ENCODE measurements at regions not wholly inside any gene's neighbourhood (a gene's known extent, or its start where the extent isn't known, plus 50 kb on each side); places are given as distances from the start of the nearest gene placed in this dataset.

DNA sequence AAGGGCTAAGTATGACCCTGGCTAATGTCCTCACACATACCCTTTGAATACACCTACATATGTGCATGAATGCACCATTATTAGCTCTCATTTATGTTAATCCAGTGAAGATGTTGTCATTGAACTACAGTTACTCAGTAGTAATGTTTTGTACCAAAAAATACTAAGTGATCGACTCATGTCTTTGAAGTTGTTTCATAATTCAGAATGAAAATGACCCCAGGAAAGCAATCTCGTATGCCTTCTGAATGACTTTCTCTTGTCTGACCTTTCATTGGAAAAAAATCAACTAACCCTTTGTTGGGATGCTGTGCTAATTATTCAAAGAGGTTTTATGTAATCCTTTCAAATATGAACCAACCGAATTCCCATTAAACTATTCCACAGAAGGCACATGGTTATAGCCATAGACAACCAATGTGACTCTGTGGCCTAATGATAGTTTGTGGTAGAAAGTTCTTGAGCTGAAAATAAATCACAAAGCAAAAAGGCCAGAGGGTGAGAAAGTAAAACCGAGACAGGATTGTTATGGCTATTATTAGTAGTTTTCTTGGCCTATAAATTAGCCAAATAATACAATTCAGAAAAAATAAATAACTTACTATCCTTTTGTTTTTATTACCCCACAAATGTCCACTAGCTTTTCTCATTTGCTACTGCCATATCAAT, 86.8 kb upstream of the STARD13 start:
- Histone ChIP-seq H3K79me2 (ENCODE audit: low read length) (no peaks in the 10 kb centered on the region), H4K20me1 (ENCODE audit: insufficient read depth, low read length) (no peaks in the 10 kb centered on the region), H3K27ac (ENCODE audit: low read length) (no peak overlapping the region), H3K4me1 (ENCODE audit: low read length) (peaks cover 9% of the 10 kb centered on the region), H3K4me2 (ENCODE audit: low read length) (no peak overlapping the region), H3K9me3 (ENCODE audit: insufficient read depth, low read length) (no peaks in the 10 kb centered on the region), H3K4me3 (ENCODE audit: low read length) (no peak overlapping the region), H2AFZ (ENCODE audit: low read depth, low read length) (no peak overlapping the region), H3K27me3 (ENCODE audit: low read depth, low read length) (no peaks in the 10 kb centered on the region), H3K36me3 (replicated peaks; ENCODE audit: low read depth, low read length) (peaks cover 2% of the 10 kb centered on the region), H3K9ac (ENCODE audit: low read length) (no peak overlapping the region)
- no peak for TF ChIP-seq EZH2phosphoT487 (IDR thresholded peaks at IDR 0.05; ENCODE audit: low read depth)
- TF ChIP-seq CTCF (IDR thresholded peaks at IDR 0.05; ENCODE audit: low read depth, low read length) = no peak

DNA sequence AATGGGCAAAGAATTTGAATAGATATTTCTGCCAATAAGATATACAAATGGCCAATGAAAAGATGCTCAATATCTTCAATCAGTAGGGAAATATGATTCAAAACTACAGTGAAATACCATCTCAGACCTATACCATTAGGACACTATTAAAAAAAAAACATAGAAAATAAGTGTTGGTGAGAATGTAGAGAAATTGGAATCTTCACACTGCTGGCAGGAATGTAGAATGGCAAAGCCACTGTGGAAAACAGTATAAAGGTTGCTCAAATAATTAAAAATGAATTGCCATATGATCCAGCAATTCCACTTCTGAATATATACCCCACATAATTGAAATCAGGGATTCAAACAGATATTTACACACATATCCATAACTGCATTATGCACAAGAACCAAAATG, 88.1 kb upstream of the STARD13 start:
- no peaks in the 10 kb centered on the region for H3K4me1 ChIP-seq (ENCODE audit: low read length)
- H3K9ac ChIP-seq (ENCODE audit: low read length) = no peak overlapping the region
- no peaks in the 10 kb centered on the region for H4K20me1 ChIP-seq (ENCODE audit: insufficient read depth, low read length)
- no peak overlapping the region for H2AFZ ChIP-seq (ENCODE audit: low read depth, low read length)
- no peaks in the 10 kb centered on the region for H3K9me3 ChIP-seq (ENCODE audit: insufficient read depth, low read length)
- no peak overlapping the region for H3K4me3 ChIP-seq (ENCODE audit: low read length)
- TF ChIP-seq EZH2phosphoT487 (IDR thresholded peaks at IDR 0.05; ENCODE audit: low read depth) (no peak), CTCF (IDR thresholded peaks at IDR 0.05; ENCODE audit: low read depth, low read length) (no peak)
- H3K36me3 ChIP-seq (replicated peaks; ENCODE audit: low read depth, low read length) = peaks cover 2% of the 10 kb centered on the region
- no peak overlapping the region for H3K4me2 ChIP-seq (ENCODE audit: low read length)
- no peaks in the 10 kb centered on the region for H3K27me3 ChIP-seq (ENCODE audit: low read depth, low read length)
- no peak overlapping the region for H3K27ac ChIP-seq (ENCODE audit: low read length)
- H3K79me2 ChIP-seq (ENCODE audit: low read length) = no peaks in the 10 kb centered on the region

GRCh38 chr13:33375421-33375820, 89.9 kb upstream of the STARD13 start:
- no peak for TF ChIP-seq EZH2phosphoT487 (IDR thresholded peaks at IDR 0.05; ENCODE audit: low read depth)
- TF ChIP-seq CTCF (IDR thresholded peaks at IDR 0.05; ENCODE audit: low read depth, low read length) = no peak
- Histone ChIP-seq H3K79me2 (ENCODE audit: low read length) (no peaks in the 10 kb centered on the region), H3K4me3 (ENCODE audit: low read length) (no peak overlapping the region)

DNA sequence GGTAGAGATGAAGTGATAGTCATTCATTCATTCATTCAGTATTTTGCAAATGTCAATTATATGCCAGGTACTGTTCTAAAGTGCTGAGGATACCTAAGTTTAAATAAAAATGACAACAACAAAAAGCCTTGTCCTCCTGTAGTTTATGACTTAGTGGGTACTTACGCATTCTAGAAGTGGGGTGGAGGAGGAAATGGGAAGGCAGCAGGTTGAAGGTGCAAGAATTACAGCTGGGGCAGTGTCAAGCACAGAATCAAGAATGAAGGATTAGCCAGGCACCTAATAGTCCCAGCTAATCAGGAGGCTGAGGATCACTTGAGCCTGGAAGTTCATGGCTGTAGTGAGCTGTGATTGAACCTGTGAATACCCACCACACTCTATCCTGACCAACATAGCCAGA, 90.7 kb upstream of the STARD13 start:
- no peaks in the 10 kb centered on the region for H4K20me1 ChIP-seq (ENCODE audit: insufficient read depth, low read length)
- H3K36me3 ChIP-seq (replicated peaks; ENCODE audit: low read depth, low read length) = peaks cover 2% of the 10 kb centered on the region
- no peaks in the 10 kb centered on the region for H3K79me2 ChIP-seq (ENCODE audit: low read length)
- TF ChIP-seq EZH2phosphoT487 (IDR thresholded peaks at IDR 0.05; ENCODE audit: low read depth) = no peak
- no peak for TF ChIP-seq CTCF (IDR thresholded peaks at IDR 0.05; ENCODE audit: low read depth, low read length)
- H3K4me1 ChIP-seq (ENCODE audit: low read length) = peaks cover 11% of the 10 kb centered on the region
- H2AFZ ChIP-seq (ENCODE audit: low read depth, low read length) = no peak overlapping the region
- H3K9ac ChIP-seq (ENCODE audit: low read length) = no peak overlapping the region
- no peak overlapping the region for H3K27ac ChIP-seq (ENCODE audit: low read length)
- no peaks in the 10 kb centered on the region for H3K9me3 ChIP-seq (ENCODE audit: insufficient read depth, low read length)
- no peaks in the 10 kb centered on the region for H3K27me3 ChIP-seq (ENCODE audit: low read depth, low read length)
- H3K4me3 ChIP-seq (ENCODE audit: low read length) = no peak overlapping the region
- no peak overlapping the region for H3K4me2 ChIP-seq (ENCODE audit: low read length)

More at GRCh38 chr13:33375421-33375820, 89.9 kb upstream of the STARD13 start:
- Histone ChIP-seq H3K27ac (ENCODE audit: low read length) (no peak overlapping the region), H2AFZ (ENCODE audit: low read depth, low read length) (no peak overlapping the region), H3K4me1 (ENCODE audit: low read length) (peaks cover 7% of the 10 kb centered on the region), H3K4me2 (ENCODE audit: low read length) (no peak overlapping the region), H3K27me3 (ENCODE audit: low read depth, low read length) (no peaks in the 10 kb centered on the region), H4K20me1 (ENCODE audit: insufficient read depth, low read length) (no peaks in the 10 kb centered on the region), H3K36me3 (replicated peaks; ENCODE audit: low read depth, low read length) (peaks cover 2% of the 10 kb centered on the region), H3K9me3 (ENCODE audit: insufficient read depth, low read length) (no peaks in the 10 kb centered on the region), H3K9ac (ENCODE audit: low read length) (no peak overlapping the region)
